Memory B cell (primary cell): ENCODE measurements at regions not wholly inside any gene's neighbourhood (a gene's known extent, or its start where the extent isn't known, plus 50 kb on each side); places are given as distances from the start of the nearest gene placed in this dataset.

Experiments used
- ATAC-seq: fragments of 150-1000 bp; cut with Tn5 transposase; 2 replicates; pipeline ENCODE4 v1.10.0; 2021; ENCODE audit warnings: low read depth, mild to moderate bottlenecking, moderate library complexity
- DNase-seq, 2 donors: peaks; one replicate each; pipeline ENCODE4 v3.0.0; 2022; ENCODE audit warnings: low spot score in 2 of 2
- H3K27ac Mint-ChIP-seq: one replicate; pipeline ENCODE4 v1.8.0; 2022; ENCODE audit warnings: mild to moderate bottlenecking, moderate library complexity, mixed read lengths
- H3K27me3 Mint-ChIP-seq: one replicate; pipeline ENCODE4 v1.8.0; 2022; ENCODE audit warnings: mixed read lengths
- H3K36me3 Mint-ChIP-seq: one replicate; pipeline ENCODE4 v1.8.0; 2022; ENCODE audit warnings: mild to moderate bottlenecking, mixed read lengths
- H3K4me1 Mint-ChIP-seq: one replicate; pipeline ENCODE4 v1.8.0; 2022; ENCODE audit warnings: mixed read lengths
- H3K4me3 Mint-ChIP-seq: one replicate; pipeline ENCODE4 v1.8.0; 2022; ENCODE audit warnings: mild to moderate bottlenecking, moderate library complexity, mixed read lengths
- H3K9me3 Mint-ChIP-seq: one replicate; pipeline ENCODE4 v1.8.0; 2022; ENCODE audit warnings: mixed read lengths

GRCh38 chr2:82259551-82259950 is 1955.0 kb upstream of the LRRTM1 start:
- Mint-ChIP-seq H3K27me3 (no peaks in the 10 kb centered on the region), H3K4me1 (no peaks in the 10 kb centered on the region), H3K36me3 (no peaks in the 10 kb centered on the region), H3K9me3 (peaks cover 9% of the 10 kb centered on the region), H3K27ac (no peak overlapping the region), H3K4me3 (no peak overlapping the region)
- DNase-seq, result no peak
- no peak for ATAC-seq

DNA sequence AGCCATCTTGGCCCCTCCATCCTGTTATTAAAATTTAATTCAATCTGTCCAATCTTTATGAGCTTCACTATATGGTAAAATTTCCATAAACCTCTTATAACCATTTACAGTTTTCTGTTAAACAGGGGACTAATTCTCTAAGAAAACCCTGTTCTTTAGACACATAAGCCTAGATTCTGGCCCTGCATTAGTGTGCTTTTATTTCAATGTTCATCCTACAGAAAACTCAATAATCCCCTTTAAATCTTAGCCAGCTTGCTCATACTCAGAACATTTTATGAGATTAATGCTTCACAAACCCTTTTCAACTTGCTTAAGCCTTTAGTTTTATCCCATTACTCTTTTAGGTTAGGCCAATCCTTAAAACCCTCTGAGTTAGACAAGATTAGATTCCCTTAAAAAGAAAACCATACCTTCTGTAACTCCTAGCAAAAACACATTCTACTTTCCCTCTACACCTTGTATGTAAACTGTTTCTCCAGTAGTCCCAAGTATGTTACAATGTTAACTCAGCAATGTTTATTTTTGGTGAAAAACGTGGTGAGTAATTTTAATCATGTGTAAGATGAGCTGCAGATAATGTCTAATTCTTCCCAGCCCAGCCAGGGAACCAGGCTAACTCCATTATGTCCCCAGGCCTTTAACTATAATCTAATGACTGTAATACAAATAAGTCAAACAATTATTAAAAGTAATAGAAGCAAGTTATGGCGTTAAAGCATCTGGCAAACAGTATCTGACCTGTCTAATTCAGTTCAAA is 1953.4 kb upstream of the LRRTM1 start:
- ATAC-seq (no peak), DNase-seq (no peak)
- Mint-ChIP-seq H3K9me3 (peaks cover 12% of the 10 kb centered on the region), H3K27me3 (no peaks in the 10 kb centered on the region), H3K4me3 (no peak overlapping the region), H3K36me3 (no peaks in the 10 kb centered on the region), H3K27ac (no peak overlapping the region), H3K4me1 (no peaks in the 10 kb centered on the region)

GRCh38 chr2:82256983-82257632 is 1952.6 kb upstream of the LRRTM1 start:
- H3K27ac Mint-ChIP-seq, result no peak overlapping the region
- no peaks in the 10 kb centered on the region for H3K27me3 Mint-ChIP-seq
- H3K4me3 Mint-ChIP-seq, result no peak overlapping the region

DNA sequence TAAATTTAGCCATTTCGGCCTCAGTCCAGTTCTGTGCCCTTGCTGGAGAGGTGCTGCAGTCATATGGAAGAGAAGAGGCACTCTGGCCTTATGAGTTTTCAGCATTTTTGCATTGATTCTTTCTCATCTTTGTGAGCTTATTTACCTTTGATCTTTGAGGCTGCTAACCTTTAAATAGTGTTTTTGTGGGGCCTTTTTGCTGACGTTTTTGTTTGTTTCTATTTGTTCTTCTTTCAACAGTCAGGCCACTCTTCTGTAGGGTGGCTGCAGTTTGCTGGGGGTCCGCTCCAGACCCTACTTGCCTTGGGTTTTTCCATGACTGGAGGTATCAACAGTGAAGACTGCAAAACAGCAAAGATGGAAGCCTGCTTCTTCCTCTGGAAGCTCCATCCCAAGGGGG is 1951.7 kb upstream of the LRRTM1 start:
- H3K36me3 Mint-ChIP-seq, result no peaks in the 10 kb centered on the region
- peaks cover 17% of the 10 kb centered on the region for H3K9me3 Mint-ChIP-seq
- DNase-seq (no peak), ATAC-seq (no peak)
- no peaks in the 10 kb centered on the region for H3K4me1 Mint-ChIP-seq
- no peaks in the 10 kb centered on the region for H3K27me3 Mint-ChIP-seq
- no peak overlapping the region for H3K4me3 Mint-ChIP-seq
- H3K27ac Mint-ChIP-seq, result no peak overlapping the region

More at GRCh38 chr2:82256983-82257632, 1952.6 kb upstream of the LRRTM1 start:
- H3K4me1 Mint-ChIP-seq, result no peaks in the 10 kb centered on the region
- no peaks in the 10 kb centered on the region for H3K36me3 Mint-ChIP-seq
- DNase-seq (no peak), ATAC-seq (no peak)
- peaks cover 15% of the 10 kb centered on the region for H3K9me3 Mint-ChIP-seq

DNA sequence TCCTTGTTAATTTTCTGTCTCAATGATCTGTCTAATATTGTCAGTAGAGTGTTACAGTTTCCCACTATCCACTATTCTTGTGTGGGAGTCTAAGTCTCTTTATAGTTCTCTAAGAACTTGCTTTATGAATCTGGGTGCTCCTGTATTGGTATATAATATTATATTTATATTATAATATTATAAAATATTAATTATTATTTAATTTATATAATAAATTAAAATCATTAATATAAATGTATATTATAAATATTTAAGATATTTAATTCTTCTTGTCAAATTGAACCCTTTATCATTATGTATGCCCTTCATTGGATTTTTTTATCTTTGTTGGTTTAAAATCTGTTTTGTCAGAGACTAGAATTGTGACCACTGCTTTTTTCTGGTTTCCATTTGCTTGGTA is 1950.2 kb upstream of the LRRTM1 start:
- Mint-ChIP-seq H3K36me3 (no peaks in the 10 kb centered on the region), H3K27ac (no peak overlapping the region), H3K4me3 (no peak overlapping the region), H3K9me3 (peaks cover 17% of the 10 kb centered on the region), H3K27me3 (no peaks in the 10 kb centered on the region), H3K4me1 (no peaks in the 10 kb centered on the region)
- no peak for ATAC-seq
- no peak for DNase-seq

- no peaks in the 10 kb centered on the region for H3K27me3 Mint-ChIP-seq
- no peaks in the 10 kb centered on the region for H3K4me1 Mint-ChIP-seq
- no peak overlapping the region for H3K4me3 Mint-ChIP-seq
- DNase-seq (no peak), ATAC-seq (no peak)
- H3K36me3 Mint-ChIP-seq, result no peaks in the 10 kb centered on the region
- no peak overlapping the region for H3K27ac Mint-ChIP-seq
- peaks cover 9% of the 10 kb centered on the region for H3K9me3 Mint-ChIP-seq
These were observed 1941.7 kb upstream of the LRRTM1 start for GRCh38 chr2:82246220-82246775.

- peaks cover 10% of the 10 kb centered on the region for H3K9me3 Mint-ChIP-seq
- no peaks in the 10 kb centered on the region for H3K4me1 Mint-ChIP-seq
- no peaks in the 10 kb centered on the region for H3K36me3 Mint-ChIP-seq
- no peak for ATAC-seq
- no peaks in the 10 kb centered on the region for H3K27me3 Mint-ChIP-seq
- H3K27ac Mint-ChIP-seq, result no peak overlapping the region
- DNase-seq, result no peak
- no peak overlapping the region for H3K4me3 Mint-ChIP-seq
These were observed 1934.6 kb upstream of the LRRTM1 start for GRCh38 chr2:82239176-82239575.

DNA sequence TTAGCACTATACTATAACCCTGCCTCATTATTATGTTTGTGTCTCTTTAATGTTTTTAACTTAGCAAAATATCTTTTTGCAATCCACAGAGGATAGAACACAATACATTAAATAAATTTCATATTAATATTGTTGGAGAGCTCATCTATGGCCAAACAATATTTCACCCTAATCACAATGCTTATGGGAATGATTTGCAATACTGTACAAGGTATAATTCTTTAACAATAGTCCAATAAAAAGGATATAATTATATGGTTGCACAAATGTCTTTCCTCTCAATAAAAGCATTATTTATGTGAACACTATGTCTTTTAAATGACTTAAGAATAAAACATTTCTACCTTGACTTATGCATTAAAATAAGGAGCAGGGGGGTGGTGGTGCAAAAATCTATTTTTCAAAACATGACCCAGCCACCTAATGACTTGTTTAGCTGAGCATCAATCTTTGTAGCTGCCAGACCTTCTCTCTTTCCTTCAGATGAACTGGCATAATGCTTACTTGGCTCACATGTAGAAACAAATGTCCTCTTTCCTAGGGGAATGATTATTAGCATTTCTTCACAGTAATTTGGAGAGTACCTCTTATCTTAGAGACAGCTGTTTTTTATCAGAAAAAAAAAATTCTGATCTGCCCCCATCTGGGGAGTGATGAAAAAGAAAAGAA is 1933.6 kb upstream of the LRRTM1 start:
- no peaks in the 10 kb centered on the region for H3K27me3 Mint-ChIP-seq
- no peak overlapping the region for H3K4me3 Mint-ChIP-seq

DNA sequence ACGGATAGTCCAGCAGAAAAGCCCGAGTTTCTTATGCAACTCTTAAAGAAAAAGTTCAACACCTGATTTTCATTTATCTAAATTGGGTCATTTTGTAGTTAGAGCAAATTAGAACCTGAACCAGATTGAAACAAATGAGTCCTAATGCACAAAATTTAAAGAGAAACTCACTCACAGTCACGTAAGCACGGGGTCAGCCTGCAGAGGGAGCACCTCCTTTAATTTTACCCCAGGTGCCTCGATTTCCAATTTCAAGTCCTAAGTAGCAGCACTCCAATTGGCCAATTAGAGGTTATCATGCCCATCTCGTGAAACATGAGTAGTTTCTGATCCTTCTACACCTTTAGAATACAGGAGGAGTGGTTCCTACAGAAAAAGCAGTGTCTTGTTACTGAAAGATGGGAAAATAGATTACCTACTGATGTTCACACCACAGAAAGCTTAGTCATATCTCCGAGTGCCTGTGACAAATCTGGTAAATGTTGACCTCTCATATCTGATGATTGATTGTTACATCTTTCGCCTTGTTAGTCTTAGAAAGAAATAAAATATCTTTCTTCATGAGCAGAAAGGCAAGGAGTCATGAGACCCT is 1929.8 kb upstream of the LRRTM1 start:
- Mint-ChIP-seq H3K36me3 (no peaks in the 10 kb centered on the region), H3K9me3 (peaks cover 2% of the 10 kb centered on the region), H3K4me1 (no peaks in the 10 kb centered on the region), H3K27me3 (no peaks in the 10 kb centered on the region), H3K4me3 (no peak overlapping the region), H3K27ac (no peak overlapping the region)
- no peak for ATAC-seq
- DNase-seq, result no peak

More for the DNA sequence above, 1933.6 kb upstream of the LRRTM1 start:
- Mint-ChIP-seq H3K36me3 (no peaks in the 10 kb centered on the region), H3K4me1 (no peaks in the 10 kb centered on the region), H3K9me3 (peaks cover 8% of the 10 kb centered on the region), H3K27ac (no peak overlapping the region)
- ATAC-seq (no peak), DNase-seq (no peak)

- no peaks in the 10 kb centered on the region for H3K27me3 Mint-ChIP-seq
- no peaks in the 10 kb centered on the region for H3K9me3 Mint-ChIP-seq
- no peaks in the 10 kb centered on the region for H3K4me1 Mint-ChIP-seq
- H3K4me3 Mint-ChIP-seq, result no peak overlapping the region
- no peak overlapping the region for H3K27ac Mint-ChIP-seq
- DNase-seq, result no peak
- ATAC-seq, result no peak
- H3K36me3 Mint-ChIP-seq, result no peaks in the 10 kb centered on the region
These were observed 1929.3 kb upstream of the LRRTM1 start for GRCh38 chr2:82233806-82234205.

GRCh38 chr2:82230406-82230805 is 1925.9 kb upstream of the LRRTM1 start:
- no peak overlapping the region for H3K27ac Mint-ChIP-seq
- DNase-seq (no peak), ATAC-seq (no peak)
- H3K4me3 Mint-ChIP-seq, result no peak overlapping the region
- no peaks in the 10 kb centered on the region for H3K36me3 Mint-ChIP-seq
- no peaks in the 10 kb centered on the region for H3K9me3 Mint-ChIP-seq
- H3K4me1 Mint-ChIP-seq, result no peaks in the 10 kb centered on the region
- no peaks in the 10 kb centered on the region for H3K27me3 Mint-ChIP-seq

DNA sequence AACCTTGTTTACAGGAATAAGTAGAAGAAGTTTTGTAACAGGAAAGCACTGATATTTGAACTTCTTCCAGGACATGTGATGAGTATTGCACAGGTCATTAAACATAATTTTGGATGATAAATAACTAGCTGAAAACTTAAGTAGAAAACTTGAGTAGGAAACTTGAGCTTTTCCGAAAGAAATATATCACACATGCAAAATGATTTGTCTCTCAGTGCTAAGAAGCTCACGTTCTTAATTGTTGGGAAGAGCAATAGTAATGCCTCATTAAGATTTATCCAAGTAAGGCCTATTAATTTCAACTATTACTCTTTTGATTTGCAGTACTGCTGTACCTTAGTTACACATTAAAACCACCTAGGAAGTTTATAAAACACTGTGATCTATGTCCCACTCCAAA is 1921.9 kb upstream of the LRRTM1 start:
- Mint-ChIP-seq H3K4me3 (no peak overlapping the region), H3K36me3 (no peaks in the 10 kb centered on the region), H3K9me3 (peaks cover 1% of the 10 kb centered on the region), H3K27ac (no peak overlapping the region), H3K27me3 (no peaks in the 10 kb centered on the region), H3K4me1 (no peaks in the 10 kb centered on the region)
- ATAC-seq (no peak), DNase-seq (no peak)

- H3K27ac Mint-ChIP-seq, result no peak overlapping the region
- peaks cover 1% of the 10 kb centered on the region for H3K9me3 Mint-ChIP-seq
- no peaks in the 10 kb centered on the region for H3K4me1 Mint-ChIP-seq
- DNase-seq (no peak), ATAC-seq (no peak)
- no peaks in the 10 kb centered on the region for H3K36me3 Mint-ChIP-seq
- no peaks in the 10 kb centered on the region for H3K27me3 Mint-ChIP-seq
- no peak overlapping the region for H3K4me3 Mint-ChIP-seq
These were observed 1919.9 kb upstream of the LRRTM1 start for GRCh38 chr2:82224301-82224940.
